ENCODE measurements at regions not wholly inside any gene's neighbourhood (a gene's known extent, or its start where the extent isn't known, plus 50 kb on each side); places are given as distances from the start of the nearest gene placed in this dataset.

GRCh38 chr13:22168437-22169190 is 497.7 kb downstream of the FGF9 start:
- TF ChIP-seq POLR2A (IDR thresholded peaks at IDR 0.05): no peak
- TF ChIP-seq, protein P1, sequence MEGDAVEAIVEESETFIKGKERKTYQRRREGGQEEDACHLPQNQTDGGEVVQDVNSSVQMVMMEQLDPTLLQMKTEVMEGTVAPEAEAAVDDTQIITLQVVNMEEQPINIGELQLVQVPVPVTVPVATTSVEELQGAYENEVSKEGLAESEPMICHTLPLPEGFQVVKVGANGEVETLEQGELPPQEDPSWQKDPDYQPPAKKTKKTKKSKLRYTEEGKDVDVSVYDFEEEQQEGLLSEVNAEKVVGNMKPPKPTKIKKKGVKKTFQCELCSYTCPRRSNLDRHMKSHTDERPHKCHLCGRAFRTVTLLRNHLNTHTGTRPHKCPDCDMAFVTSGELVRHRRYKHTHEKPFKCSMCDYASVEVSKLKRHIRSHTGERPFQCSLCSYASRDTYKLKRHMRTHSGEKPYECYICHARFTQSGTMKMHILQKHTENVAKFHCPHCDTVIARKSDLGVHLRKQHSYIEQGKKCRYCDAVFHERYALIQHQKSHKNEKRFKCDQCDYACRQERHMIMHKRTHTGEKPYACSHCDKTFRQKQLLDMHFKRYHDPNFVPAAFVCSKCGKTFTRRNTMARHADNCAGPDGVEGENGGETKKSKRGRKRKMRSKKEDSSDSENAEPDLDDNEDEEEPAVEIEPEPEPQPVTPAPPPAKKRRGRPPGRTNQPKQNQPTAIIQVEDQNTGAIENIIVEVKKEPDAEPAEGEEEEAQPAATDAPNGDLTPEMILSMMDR (IDR thresholded peaks at IDR 0.05): no peak
